ENCODE measurements at regions not wholly inside any gene's neighbourhood (a gene's known extent, or its start where the extent isn't known, plus 50 kb on each side); places are given as distances from the start of the nearest gene placed in this dataset.

- no peaks in the 10 kb centered on the region for H3K36me3 ChIP-seq (ENCODE audit: insufficient read depth, low read length)
- no peak overlapping the region for H3K9ac ChIP-seq (ENCODE audit: insufficient read length)
- no peak for DNase-seq (ENCODE audit: low read depth, low spot score)
- TF ChIP-seq FOXP2 (optimal IDR thresholded peaks at IDR 0.05; ENCODE audit: control extremely low read depth, extremely low read length, insufficient read depth): no peak
- no peak for TF ChIP-seq POLR2AphosphoS5 (IDR thresholded peaks at IDR 0.05; ENCODE audit: borderline replicate concordance, low read depth, low read length)
- TF ChIP-seq EZH2 (IDR thresholded peaks at IDR 0.05): no peak
- H3K4me3 ChIP-seq: no peak overlapping the region
- H3K9me3 ChIP-seq (ENCODE audit: low read depth, low read length): no peaks in the 10 kb centered on the region
- H3K27ac ChIP-seq: no peak overlapping the region
Measured at GRCh38 chr7:53940483-53940882, 601.7 kb upstream of the VSTM2A start.

- no peaks in the 10 kb centered on the region for H3K36me3 ChIP-seq (ENCODE audit: insufficient read depth, low read length)
- H3K9me3 ChIP-seq (ENCODE audit: low read depth, low read length): no peaks in the 10 kb centered on the region
- no peak overlapping the region for H3K9ac ChIP-seq (ENCODE audit: insufficient read length)
- TF ChIP-seq POLR2AphosphoS5 (IDR thresholded peaks at IDR 0.05; ENCODE audit: borderline replicate concordance, low read depth, low read length): no peak
- no peak for TF ChIP-seq EZH2 (IDR thresholded peaks at IDR 0.05)
- TF ChIP-seq FOXP2 (optimal IDR thresholded peaks at IDR 0.05; ENCODE audit: control extremely low read depth, extremely low read length, insufficient read depth): no peak
- H3K4me3 ChIP-seq: no peak overlapping the region
- DNase-seq (ENCODE audit: low read depth, low spot score): no peak
- no peak overlapping the region for H3K27ac ChIP-seq
Measured at GRCh38 chr7:53947732-53948131, 594.4 kb upstream of the VSTM2A start.

GRCh38 chr7:53965716-53966115 lies 576.5 kb upstream of the VSTM2A start:
- Histone ChIP-seq H3K9me3 (ENCODE audit: low read depth, low read length) (no peaks in the 10 kb centered on the region), H3K36me3 (ENCODE audit: insufficient read depth, low read length) (no peaks in the 10 kb centered on the region), H3K4me3 (no peak overlapping the region), H3K27ac (no peak overlapping the region), H3K9ac (ENCODE audit: insufficient read length) (no peak overlapping the region)
- DNase-seq (ENCODE audit: low read depth, low spot score): no peak
- TF ChIP-seq EZH2 (IDR thresholded peaks at IDR 0.05) (no peak), FOXP2 (optimal IDR thresholded peaks at IDR 0.05; ENCODE audit: control extremely low read depth, extremely low read length, insufficient read depth) (no peak)

GRCh38 chr7:53983480-53983879 lies 558.7 kb upstream of the VSTM2A start:
- no peak for DNase-seq (ENCODE audit: low read depth, low spot score)
- H3K9me3 ChIP-seq (ENCODE audit: low read depth, low read length): no peaks in the 10 kb centered on the region

GRCh38 chr7:53984776-53985175 lies 557.4 kb upstream of the VSTM2A start:
- Histone ChIP-seq H3K4me3 (no peak overlapping the region), H3K27ac (no peak overlapping the region), H3K9ac (ENCODE audit: insufficient read length) (no peak overlapping the region), H3K36me3 (ENCODE audit: insufficient read depth, low read length) (no peaks in the 10 kb centered on the region), H3K9me3 (ENCODE audit: low read depth, low read length) (no peaks in the 10 kb centered on the region)
- no peak for DNase-seq (ENCODE audit: low read depth, low spot score)
- no peak for TF ChIP-seq EZH2 (IDR thresholded peaks at IDR 0.05)

More at GRCh38 chr7:53983480-53983879, 558.7 kb upstream of the VSTM2A start:
- Histone ChIP-seq H3K4me3 (no peak overlapping the region), H3K27ac (no peak overlapping the region), H3K9ac (ENCODE audit: insufficient read length) (no peak overlapping the region), H3K36me3 (ENCODE audit: insufficient read depth, low read length) (no peaks in the 10 kb centered on the region)
- TF ChIP-seq FOXP2 (optimal IDR thresholded peaks at IDR 0.05; ENCODE audit: control extremely low read depth, extremely low read length, insufficient read depth) (no peak), POLR2AphosphoS5 (IDR thresholded peaks at IDR 0.05; ENCODE audit: borderline replicate concordance, low read depth, low read length) (no peak), EZH2 (IDR thresholded peaks at IDR 0.05) (no peak)

DNA sequence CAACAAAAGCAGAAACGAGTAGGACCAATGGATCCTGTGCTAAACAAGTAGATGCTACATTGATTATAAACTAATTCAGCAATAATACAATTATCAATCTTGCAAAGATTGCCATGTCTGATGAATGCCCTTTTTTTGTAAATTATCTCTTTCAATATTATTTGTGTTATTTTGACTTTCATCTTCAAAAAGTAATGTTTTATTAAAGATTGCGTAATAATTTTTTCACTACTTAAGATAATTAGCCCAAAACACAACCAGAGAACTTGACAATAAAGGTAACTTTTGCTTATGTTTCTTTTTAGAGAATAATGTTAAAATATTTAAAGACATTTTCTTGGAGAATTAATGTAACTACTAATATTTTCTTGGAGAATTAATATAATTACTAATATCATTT lies 553.8 kb upstream of the VSTM2A start:
- TF ChIP-seq EZH2 (IDR thresholded peaks at IDR 0.05) (no peak), FOXP2 (optimal IDR thresholded peaks at IDR 0.05; ENCODE audit: control extremely low read depth, extremely low read length, insufficient read depth) (no peak), POLR2AphosphoS5 (IDR thresholded peaks at IDR 0.05; ENCODE audit: borderline replicate concordance, low read depth, low read length) (no peak)
- H3K27ac ChIP-seq: no peak overlapping the region
- no peak overlapping the region for H3K4me3 ChIP-seq
- no peak overlapping the region for H3K9ac ChIP-seq (ENCODE audit: insufficient read length)
- H3K36me3 ChIP-seq (ENCODE audit: insufficient read depth, low read length): no peaks in the 10 kb centered on the region
- no peaks in the 10 kb centered on the region for H3K9me3 ChIP-seq (ENCODE audit: low read depth, low read length)
- DNase-seq (ENCODE audit: low read depth, low spot score): no peak

DNA sequence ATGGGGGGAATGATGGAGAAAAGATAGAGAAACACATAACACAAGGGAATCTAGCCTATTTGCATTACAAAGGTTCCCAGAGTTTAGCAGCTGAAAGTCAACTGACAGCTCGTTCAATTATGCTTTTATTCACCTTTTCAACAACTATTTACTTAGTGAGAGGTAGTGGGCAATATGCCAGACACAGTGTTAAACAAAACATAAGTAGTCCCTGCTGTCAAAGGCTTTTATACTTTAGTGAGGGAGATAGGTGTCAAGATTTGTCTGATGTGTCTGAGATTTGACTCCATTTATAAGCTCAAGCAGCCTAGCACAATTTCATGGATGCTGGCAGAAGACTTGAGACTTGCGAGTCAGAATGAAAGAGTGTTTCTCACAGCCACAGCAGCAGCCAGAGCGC lies 549.0 kb upstream of the VSTM2A start:
- no peak for TF ChIP-seq POLR2AphosphoS5 (IDR thresholded peaks at IDR 0.05; ENCODE audit: borderline replicate concordance, low read depth, low read length)
- TF ChIP-seq FOXP2 (optimal IDR thresholded peaks at IDR 0.05; ENCODE audit: control extremely low read depth, extremely low read length, insufficient read depth): no peak
- no peak for TF ChIP-seq EZH2 (IDR thresholded peaks at IDR 0.05)

GRCh38 chr7:53996876-53997275 lies 545.3 kb upstream of the VSTM2A start:
- TF ChIP-seq POLR2AphosphoS5 (IDR thresholded peaks at IDR 0.05; ENCODE audit: borderline replicate concordance, low read depth, low read length) (no peak), EZH2 (IDR thresholded peaks at IDR 0.05) (no peak), FOXP2 (optimal IDR thresholded peaks at IDR 0.05; ENCODE audit: control extremely low read depth, extremely low read length, insufficient read depth) (no peak)
- H3K36me3 ChIP-seq (ENCODE audit: insufficient read depth, low read length): no peaks in the 10 kb centered on the region
- no peak for DNase-seq (ENCODE audit: low read depth, low spot score)
- H3K4me3 ChIP-seq: no peak overlapping the region
- H3K9me3 ChIP-seq (ENCODE audit: low read depth, low read length): no peaks in the 10 kb centered on the region
- H3K9ac ChIP-seq (ENCODE audit: insufficient read length): no peak overlapping the region
- no peak overlapping the region for H3K27ac ChIP-seq

More for the DNA sequence above, 549.0 kb upstream of the VSTM2A start:
- H3K9me3 ChIP-seq (ENCODE audit: low read depth, low read length): no peaks in the 10 kb centered on the region
- no peak overlapping the region for H3K27ac ChIP-seq
- H3K9ac ChIP-seq (ENCODE audit: insufficient read length): no peak overlapping the region
- no peak for DNase-seq (ENCODE audit: low read depth, low spot score)
- H3K4me3 ChIP-seq: no peak overlapping the region
- H3K36me3 ChIP-seq (ENCODE audit: insufficient read depth, low read length): no peaks in the 10 kb centered on the region

DNA sequence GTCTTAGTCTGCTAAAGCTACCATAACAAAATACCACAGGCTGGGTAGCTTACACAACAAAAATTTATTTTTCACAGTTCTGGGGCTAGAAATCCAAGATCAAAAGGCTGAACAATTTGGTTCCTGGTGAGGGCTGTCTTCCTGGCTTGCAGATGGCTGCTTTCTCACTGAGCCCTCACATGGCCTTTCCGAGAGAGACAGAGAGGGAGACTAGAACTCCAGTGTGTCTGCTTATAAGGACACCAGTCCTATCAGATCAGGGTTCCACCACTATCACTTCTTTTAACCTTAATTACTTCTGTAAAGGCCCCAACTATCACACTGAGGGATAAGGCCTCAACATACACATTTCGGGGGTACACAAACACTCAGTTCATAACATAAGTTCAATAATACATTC lies 527.4 kb upstream of the VSTM2A start:
- no peak for DNase-seq (ENCODE audit: low read depth, low spot score)
- no peak overlapping the region for H3K9ac ChIP-seq (ENCODE audit: insufficient read length)
- TF ChIP-seq POLR2AphosphoS5 (IDR thresholded peaks at IDR 0.05; ENCODE audit: borderline replicate concordance, low read depth, low read length) (no peak), FOXP2 (optimal IDR thresholded peaks at IDR 0.05; ENCODE audit: control extremely low read depth, extremely low read length, insufficient read depth) (no peak), EZH2 (IDR thresholded peaks at IDR 0.05) (no peak)

More for the DNA sequence above, 527.4 kb upstream of the VSTM2A start:
- no peak overlapping the region for H3K4me3 ChIP-seq
- no peak overlapping the region for H3K27ac ChIP-seq
- H3K36me3 ChIP-seq (ENCODE audit: insufficient read depth, low read length): no peaks in the 10 kb centered on the region
- no peaks in the 10 kb centered on the region for H3K9me3 ChIP-seq (ENCODE audit: low read depth, low read length)
